HCT116 (cell line): ENCODE measurements at regions not wholly inside any gene's neighbourhood (a gene's known extent, or its start where the extent isn't known, plus 50 kb on each side); places are given as distances from the start of the nearest gene placed in this dataset.

ENCODE experiments used
- ATF3 ChIP-seq: IDR thresholded peaks from 2 replicates; pipeline ENCODE4 v1.6.1; 2012
- CTCF ChIP-seq, 3 experiments: fragments of 200-600 bp in 1 of 3; sonication (generic) in 1 of 3; IDR thresholded peaks in 2 of 3; conservative IDR thresholded peaks in 1 of 3; 2 replicates each; pipeline ENCODE4 v1.5.1; 2012 to 2017; ENCODE audit warnings: low read depth in 2 of 3, low read length in 2 of 3, antibody characterized with exemption in 1 of 3, borderline replicate concordance in 1 of 3, control low read depth in 1 of 3, mild to moderate bottlenecking in 1 of 3, mixed read lengths in 1 of 3, mixed run types in 1 of 3, moderate library complexity in 1 of 3; ENCODE audit not compliant: insufficient read depth in 1 of 3
- MAX ChIP-seq: IDR thresholded peaks from 2 replicates; pipeline ENCODE4 v1.6.1; 2012

GRCh38 chr5:92945605-92946097 lies 635.4 kb downstream of the NR2F1-AS1 start:
- no peak for TF ChIP-seq CTCF (IDR thresholded peaks at IDR 0.05 in 2 of 3, conservative IDR thresholded peaks at IDR 0.05 in 1 of 3; ENCODE audit: borderline replicate concordance in 1 of 3, insufficient read depth in 1 of 3, low read depth in 2 of 3, low read length in 2 of 3)
- TF ChIP-seq MAX, result no peak
- TF ChIP-seq ATF3, result no peak
